Natural killer cell (primary cell): ENCODE measurements at regions not wholly inside any gene's neighbourhood (a gene's known extent, or its start where the extent isn't known, plus 50 kb on each side); places are given as distances from the start of the nearest gene placed in this dataset.

Experiments used
- ATAC-seq, 3 donors: fragments of 150-1000 bp in 2 of 3; fragments of 200-7000 bp in 1 of 3; cut with Tn5 transposase; 1 replicate in 1 of 3; 2 replicates in 2 of 3; pipeline ENCODE4 v1.10.0; 2021; ENCODE audit warnings: mild to moderate bottlenecking in 2 of 3, moderate library complexity in 2 of 3
- DNase-seq, 2 donors: peaks; one replicate each; pipeline versions ENCODE4 v3.0.0 to v3.0.0-alpha.2; 2013 to 2021; ENCODE audit warnings: mixed read lengths in 1 of 2
- H3K27ac ChIP-seq: one replicate; pipeline ENCODE4 v1.5.1; 2013; ENCODE audit warnings: mild to moderate bottlenecking, low read length
- H3K27me3 ChIP-seq: one replicate; pipeline ENCODE4 v1.6.1; 2013; ENCODE audit warnings: low read length; ENCODE audit not compliant: control insufficient read depth, insufficient read depth
- H3K36me3 ChIP-seq: one replicate; pipeline ENCODE4 v1.6.1; 2013; ENCODE audit warnings: low read length; ENCODE audit not compliant: control insufficient read depth, insufficient read depth
- H3K4me1 ChIP-seq: one replicate; pipeline ENCODE4 v1.6.1; 2013; ENCODE audit warnings: low read length; ENCODE audit not compliant: control insufficient read depth, insufficient read depth
- H3K4me3 ChIP-seq: one replicate; pipeline ENCODE4 v1.5.1; 2013; ENCODE audit warnings: low read length
- H3K9me3 ChIP-seq: one replicate; pipeline ENCODE4 v1.6.1; 2013; ENCODE audit warnings: low read length; ENCODE audit not compliant: control insufficient read depth, insufficient read depth
- H3K27ac Mint-ChIP-seq, 2 donors: one replicate each; pipeline ENCODE4 v1.8.0; 2022; ENCODE audit warnings: mild to moderate bottlenecking in 2 of 2, mixed read lengths in 2 of 2, moderate library complexity in 1 of 2
- H3K27me3 Mint-ChIP-seq, 2 donors: one replicate each; pipeline ENCODE4 v1.8.0; 2022; ENCODE audit warnings: low read depth in 2 of 2, mixed read lengths in 2 of 2
- H3K36me3 Mint-ChIP-seq: one replicate; pipeline ENCODE4 v1.8.0; 2022; ENCODE audit warnings: mixed read lengths
- H3K4me1 Mint-ChIP-seq, 2 donors: one replicate each; pipeline ENCODE4 v1.8.0; 2022; ENCODE audit warnings: mixed read lengths in 2 of 2
- H3K4me3 Mint-ChIP-seq: one replicate; pipeline ENCODE4 v1.8.0; 2022; ENCODE audit warnings: mild to moderate bottlenecking, moderate library complexity, mixed read lengths
- H3K9me3 Mint-ChIP-seq, 2 donors: one replicate each; pipeline ENCODE4 v1.8.0; 2022; ENCODE audit warnings: mixed read lengths in 2 of 2
- CTCF ChIP-seq: fragments of 200-600 bp; IDR thresholded peaks from one replicate; pipeline ENCODE4 v1.8.0; 2022; ENCODE audit warnings: antibody characterized with exemption
- WGBS: methylation state at CpG from one replicate; pipeline ENCODE4 v1.1.7; 2013; ENCODE audit warnings: missing lambda C conversion rate; ENCODE audit not compliant: insufficient coverage; 5-methylcytosine and 5-hydroxymethylcytosine counted together
- intact Hi-C: fragments of 100-400 bp; cut with micrococcal nuclease; formaldehyde crosslinking; loops from one replicate; pipeline ENCODE4 v1.14.2; 2022

DNA sequence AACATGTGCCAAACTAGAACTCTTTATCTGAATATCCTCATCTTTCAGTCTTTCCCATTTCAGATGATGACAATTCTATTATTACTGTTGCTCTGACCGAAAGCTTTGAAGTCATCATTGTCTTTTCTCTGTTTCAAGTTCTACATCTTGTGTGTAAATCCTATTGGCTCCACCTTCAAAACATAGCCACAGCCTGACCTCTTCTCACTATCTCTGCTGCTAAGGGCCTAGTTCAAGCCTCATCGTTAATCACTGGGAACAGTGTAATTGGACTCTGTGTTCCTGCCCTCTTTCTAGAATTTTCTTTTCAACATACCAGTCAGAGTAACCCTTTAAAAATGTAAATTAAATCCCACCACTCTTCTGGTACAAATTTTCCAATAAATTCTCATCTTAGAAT is 105.1 kb downstream of the OXSM start:
- no peak overlapping the region for H3K4me3 ChIP-seq
- 96% methylated on average over 2 of the region's 2 CpGs for WGBS
- H3K4me1 ChIP-seq: no peaks in the 10 kb centered on the region
- H3K9me3 Mint-ChIP-seq: no peaks in the 10 kb centered on the region
- no peaks in the 10 kb centered on the region for H3K9me3 ChIP-seq
- H3K27me3 Mint-ChIP-seq: no peaks in the 10 kb centered on the region
- H3K36me3 Mint-ChIP-seq: no peaks in the 10 kb centered on the region
- no peak for DNase-seq
- H3K4me1 Mint-ChIP-seq: no peaks in the 10 kb centered on the region
- no peak overlapping the region for H3K27ac Mint-ChIP-seq
- TF ChIP-seq CTCF: no peak
- ATAC-seq: no peak
- no peaks in the 10 kb centered on the region for H3K27me3 ChIP-seq
- H3K27ac ChIP-seq: no peak overlapping the region
- no peak overlapping the region for H3K4me3 Mint-ChIP-seq
- intact Hi-C loops: no loop called here
- no peaks in the 10 kb centered on the region for H3K36me3 ChIP-seq

DNA sequence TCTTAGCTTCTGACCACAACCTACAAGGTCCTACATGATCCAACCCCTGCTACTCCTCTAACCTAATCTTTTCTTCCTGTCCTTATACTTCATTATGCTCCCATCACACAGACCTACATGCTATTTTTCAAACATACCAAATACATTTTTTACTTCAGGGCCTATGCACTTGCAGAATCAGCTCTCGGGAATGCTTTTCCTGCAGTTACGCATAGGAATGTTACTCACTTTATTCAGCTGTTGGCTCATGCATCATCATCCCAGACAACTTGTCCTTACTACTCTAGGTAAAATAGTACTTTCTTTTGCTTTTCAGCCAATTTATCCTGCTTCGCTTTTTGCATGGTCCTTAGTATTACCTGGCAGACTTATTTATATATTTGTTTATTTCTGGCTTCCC is 105.6 kb downstream of the OXSM start:
- ATAC-seq: no peak
- Histone ChIP-seq H3K27me3 (no peaks in the 10 kb centered on the region), H3K27ac (no peak overlapping the region), H3K4me1 (no peaks in the 10 kb centered on the region), H3K4me3 (no peak overlapping the region), H3K36me3 (no peaks in the 10 kb centered on the region), H3K9me3 (no peaks in the 10 kb centered on the region)
- no peaks in the 10 kb centered on the region for H3K9me3 Mint-ChIP-seq
- intact Hi-C loops: no loop called here
- H3K4me3 Mint-ChIP-seq: no peak overlapping the region
- no peak for DNase-seq
- TF ChIP-seq CTCF: no peak
- H3K4me1 Mint-ChIP-seq: no peaks in the 10 kb centered on the region
- WGBS: 100% methylated on average over 2 of the region's 3 CpGs
- no peak overlapping the region for H3K27ac Mint-ChIP-seq
- no peaks in the 10 kb centered on the region for H3K27me3 Mint-ChIP-seq
- no peaks in the 10 kb centered on the region for H3K36me3 Mint-ChIP-seq

- Histone ChIP-seq H3K27me3 (no peaks in the 10 kb centered on the region), H3K4me1 (no peaks in the 10 kb centered on the region), H3K4me3 (no peak overlapping the region), H3K27ac (no peak overlapping the region), H3K9me3 (no peaks in the 10 kb centered on the region), H3K36me3 (no peaks in the 10 kb centered on the region)
- H3K36me3 Mint-ChIP-seq: no peaks in the 10 kb centered on the region
- TF ChIP-seq CTCF: no peak
- H3K27ac Mint-ChIP-seq: no peak overlapping the region
- ATAC-seq: no peak
- no peak for DNase-seq
- no peaks in the 10 kb centered on the region for H3K27me3 Mint-ChIP-seq
- H3K4me3 Mint-ChIP-seq: no peak overlapping the region
- H3K9me3 Mint-ChIP-seq: no peaks in the 10 kb centered on the region
- WGBS: 90% methylated on average over 6 of the region's 6 CpGs
- intact Hi-C loops: no loop called here
- peaks cover 0 to 3% of the 10 kb centered on the region in 2 donors for H3K4me1 Mint-ChIP-seq
Observed at GRCh38 chr3:25897019-25897418, 107.1 kb downstream of the OXSM start.

- no peak for DNase-seq
- Histone ChIP-seq H3K4me3 (no peak overlapping the region), H3K36me3 (no peaks in the 10 kb centered on the region), H3K27me3 (no peaks in the 10 kb centered on the region), H3K4me1 (no peaks in the 10 kb centered on the region), H3K9me3 (no peaks in the 10 kb centered on the region), H3K27ac (no peak overlapping the region)
- no peak for ATAC-seq
- H3K4me1 Mint-ChIP-seq: peaks cover 0 to 7% of the 10 kb centered on the region in 2 donors
- H3K27ac Mint-ChIP-seq: no peak overlapping the region
- 94% methylated on average over 2 of the region's 2 CpGs for WGBS
- intact Hi-C loops: no loop called here
- H3K9me3 Mint-ChIP-seq: no peaks in the 10 kb centered on the region
- no peaks in the 10 kb centered on the region for H3K36me3 Mint-ChIP-seq
- no peak for TF ChIP-seq CTCF
- no peaks in the 10 kb centered on the region for H3K27me3 Mint-ChIP-seq
- no peak overlapping the region for H3K4me3 Mint-ChIP-seq
Observed at GRCh38 chr3:25899352-25900101, 109.6 kb downstream of the OXSM start.
